Astrocyte of the hippocampus (primary cell): ENCODE measurements at regions not wholly inside any gene's neighbourhood (a gene's known extent, or its start where the extent isn't known, plus 50 kb on each side); places are given as distances from the start of the nearest gene placed in this dataset.
"Not testable (repeated sequence)": the region's sequence is repeated elsewhere in the genome, so short reads cannot be mapped to it uniquely, and the experiment has no call there.

Experiments used
- DNase-seq: peaks from one replicate; pipeline ENCODE4 v3.0.0; 2011; ENCODE audit warnings: low read depth, low spot score

- not testable (repeated sequence) for DNase-seq
These were observed 4092.8 kb upstream of the TPTE start for GRCh38 chr21:6428498-6429092.

GRCh38 chr21:6429924-6430323, 4091.5 kb upstream of the TPTE start:
- DNase-seq = not testable (repeated sequence)

- DNase-seq = not testable (repeated sequence)
These were observed 4088.2 kb upstream of the TPTE start for GRCh38 chr21:6433149-6433548.

- not testable (repeated sequence) for DNase-seq
These were observed 4085.2 kb upstream of the TPTE start for GRCh38 chr21:6436205-6436604.

GRCh38 chr21:6436971-6437833, 4084.2 kb upstream of the TPTE start:
- not testable (repeated sequence) for DNase-seq

GRCh38 chr21:6437834-6438187, 4083.6 kb upstream of the TPTE start:
- DNase-seq = not testable (repeated sequence)

GRCh38 chr21:6439058-6439457, 4082.3 kb upstream of the TPTE start:
- DNase-seq = not testable (repeated sequence)

- DNase-seq = not testable (repeated sequence)
These were observed 4066.6 kb upstream of the TPTE start for GRCh38 chr21:6454648-6455340.

- not testable (repeated sequence) for DNase-seq
These were observed 4065.2 kb upstream of the TPTE start for GRCh38 chr21:6456011-6456661.

GRCh38 chr21:6459761-6460160, 4061.6 kb upstream of the TPTE start:
- DNase-seq = not testable (repeated sequence)

GRCh38 chr21:6461358-6461757, 4060.0 kb upstream of the TPTE start:
- not testable (repeated sequence) for DNase-seq

GRCh38 chr21:6464419-6464818, 4057.0 kb upstream of the TPTE start:
- DNase-seq = not testable (repeated sequence)

- DNase-seq = not testable (repeated sequence)
These were observed 4055.2 kb upstream of the TPTE start for GRCh38 chr21:6466081-6466698.

- not testable (repeated sequence) for DNase-seq
These were observed 4054.7 kb upstream of the TPTE start for GRCh38 chr21:6466707-6467106.

- not testable (repeated sequence) for DNase-seq
These were observed 4054.1 kb upstream of the TPTE start for GRCh38 chr21:6467189-6467774.

GRCh38 chr21:6467907-6468306, 4053.5 kb upstream of the TPTE start:
- DNase-seq = not testable (repeated sequence)

- DNase-seq = not testable (repeated sequence)
These were observed 4053.0 kb upstream of the TPTE start for GRCh38 chr21:6468331-6468860.

- not testable (repeated sequence) for DNase-seq
These were observed 4047.0 kb upstream of the TPTE start for GRCh38 chr21:6474250-6474968.

- DNase-seq = not testable (repeated sequence)
These were observed 4040.3 kb upstream of the TPTE start for GRCh38 chr21:6481116-6481515.

- DNase-seq = not testable (repeated sequence)
These were observed 4038.8 kb upstream of the TPTE start for GRCh38 chr21:6482616-6483015.
